Adipocyte (in vitro differentiated cells): ENCODE measurements at regions not wholly inside any gene's neighbourhood (a gene's known extent, or its start where the extent isn't known, plus 50 kb on each side); places are given as distances from the start of the nearest gene placed in this dataset.

Experiments
- DNase-seq: peaks from one replicate; pipeline ENCODE4 v3.0.0-alpha.2; 2015; ENCODE audit warnings: low read depth
- H3K27me3 ChIP-seq: replicated peaks from 2 replicates; pipeline ENCODE4 v1.7.0; 2013; ENCODE audit warnings: mild to moderate bottlenecking, low read length, moderate library complexity; ENCODE audit not compliant: control insufficient read depth, insufficient read depth
- H3K36me3 ChIP-seq: 2 replicates; pipeline ENCODE4 v1.7.0; 2013; ENCODE audit warnings: low read length, mild to moderate bottlenecking, moderate library complexity; ENCODE audit not compliant: control insufficient read depth, insufficient read depth, severe bottlenecking
- H3K4me1 ChIP-seq: 2 replicates; pipeline ENCODE4 v1.7.0; 2013; ENCODE audit warnings: mild to moderate bottlenecking, low read length, moderate library complexity; ENCODE audit not compliant: control insufficient read depth, insufficient read depth
- H3K4me3 ChIP-seq: 2 replicates; pipeline ENCODE4 v1.7.0; 2013; ENCODE audit warnings: mild to moderate bottlenecking, low read length, moderate library complexity
- H3K9ac ChIP-seq: 2 replicates; pipeline ENCODE4 v1.7.0; 2013; ENCODE audit warnings: mild to moderate bottlenecking, low read length, moderate library complexity
- H3K9me3 ChIP-seq: 2 replicates; pipeline ENCODE4 v1.7.0; 2013; ENCODE audit warnings: mild to moderate bottlenecking, low read length, moderate library complexity; ENCODE audit not compliant: control insufficient read depth

DNA sequence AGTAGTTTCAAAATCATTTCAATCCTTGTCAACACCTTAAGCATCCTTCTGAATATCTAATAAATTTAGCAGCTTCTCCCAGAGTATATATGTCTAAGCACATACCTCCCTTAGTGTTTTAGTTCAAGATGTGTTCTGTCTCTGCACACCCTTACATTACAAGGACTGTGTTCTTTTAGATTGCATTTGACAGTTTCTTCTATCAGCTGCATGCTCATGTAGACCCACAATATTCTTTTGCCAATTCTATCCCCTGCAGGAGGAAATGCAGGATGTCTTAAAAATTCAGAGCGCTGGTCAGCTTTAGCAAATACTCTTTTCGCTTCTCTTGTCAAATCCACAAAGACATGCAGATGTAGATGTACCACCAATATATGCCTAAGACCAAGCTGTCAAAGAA is 145.8 kb upstream of the SLC30A5 start:
- no peak overlapping the region for H3K4me3 ChIP-seq
- no peaks in the 10 kb centered on the region for H3K9me3 ChIP-seq
- no peaks in the 10 kb centered on the region for H3K36me3 ChIP-seq
- H3K27me3 ChIP-seq, result peaks cover 18% of the 10 kb centered on the region
- H3K4me1 ChIP-seq, result peaks cover 35% of the 10 kb centered on the region
- no peak overlapping the region for H3K9ac ChIP-seq
- DNase-seq, result no peak

DNA sequence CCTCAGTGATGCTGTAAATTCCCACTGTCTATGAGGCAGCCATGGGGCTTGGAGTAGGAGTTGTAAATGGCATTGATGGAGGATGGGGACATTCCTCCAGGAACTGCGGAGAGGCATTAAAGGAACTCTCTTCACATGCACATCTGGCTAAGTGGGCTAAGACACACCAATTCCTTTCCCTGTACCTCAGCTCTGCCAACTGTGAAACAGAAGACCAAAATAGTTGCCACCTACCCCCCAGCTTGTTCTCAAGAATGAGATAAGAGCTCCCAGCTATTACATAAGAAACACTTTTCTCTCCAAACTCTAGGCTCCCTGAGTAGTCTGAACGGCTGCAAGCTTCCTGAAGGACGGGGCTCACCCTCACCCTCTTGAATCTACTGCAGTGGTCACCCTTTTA is 144.6 kb upstream of the SLC30A5 start:
- DNase-seq, result no peak
- no peak overlapping the region for H3K4me3 ChIP-seq
- H3K4me1 ChIP-seq, result peaks cover 40% of the 10 kb centered on the region
- no peaks in the 10 kb centered on the region for H3K36me3 ChIP-seq
- H3K9me3 ChIP-seq, result no peaks in the 10 kb centered on the region
- no peak overlapping the region for H3K9ac ChIP-seq
- peaks cover 18% of the 10 kb centered on the region for H3K27me3 ChIP-seq

DNA sequence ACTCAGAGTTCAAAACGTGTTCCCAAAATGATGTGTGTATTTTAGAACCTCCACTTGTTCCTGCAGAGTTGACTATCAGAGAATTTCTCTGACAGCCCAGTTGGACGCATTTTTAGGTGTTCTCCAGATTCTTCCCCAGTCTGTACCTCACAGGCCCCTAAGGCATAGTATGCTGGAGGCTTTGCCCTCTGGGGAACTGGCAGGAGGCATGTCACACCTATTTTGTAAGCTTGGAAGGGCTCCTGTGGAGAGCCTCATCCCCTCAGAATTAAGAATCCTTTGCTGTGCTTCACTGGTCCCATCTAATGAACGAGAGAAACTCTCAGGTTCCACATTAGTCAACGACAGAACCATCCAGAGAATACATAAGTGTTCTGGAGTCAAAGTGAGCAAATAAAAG is 144.1 kb upstream of the SLC30A5 start:
- H3K27me3 ChIP-seq, result peaks cover 18% of the 10 kb centered on the region
- H3K36me3 ChIP-seq, result no peaks in the 10 kb centered on the region
- H3K4me1 ChIP-seq, result peaks cover 42% of the 10 kb centered on the region
- H3K4me3 ChIP-seq, result no peak overlapping the region
- no peak overlapping the region for H3K9ac ChIP-seq
- H3K9me3 ChIP-seq, result no peaks in the 10 kb centered on the region
- DNase-seq, result no peak

DNA sequence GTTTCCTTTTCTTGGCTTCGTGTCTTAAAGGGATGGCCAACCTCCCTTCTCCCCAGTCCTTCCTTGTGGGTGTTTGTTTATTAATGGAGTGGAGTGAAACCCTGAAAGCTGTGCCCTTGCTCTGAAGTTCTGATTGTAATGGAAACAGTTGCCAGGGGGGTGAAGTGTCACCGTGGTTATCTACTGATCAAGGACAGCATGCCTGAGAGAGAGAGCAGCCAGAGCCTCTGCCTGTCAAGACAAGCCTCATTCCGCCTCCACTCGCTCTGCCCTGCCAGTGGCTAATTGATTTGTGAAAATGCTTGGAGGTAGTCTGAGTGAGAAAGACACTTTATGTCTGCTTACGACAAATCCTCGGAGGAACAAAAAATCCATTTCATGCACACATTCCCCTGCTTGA is 143.7 kb upstream of the SLC30A5 start:
- no peaks in the 10 kb centered on the region for H3K36me3 ChIP-seq
- no peak overlapping the region for H3K9ac ChIP-seq
- H3K27me3 ChIP-seq, result peaks cover 18% of the 10 kb centered on the region
- DNase-seq, result no peak
- no peak overlapping the region for H3K4me3 ChIP-seq
- H3K9me3 ChIP-seq, result no peaks in the 10 kb centered on the region
- H3K4me1 ChIP-seq, result peaks cover 42% of the 10 kb centered on the region

DNA sequence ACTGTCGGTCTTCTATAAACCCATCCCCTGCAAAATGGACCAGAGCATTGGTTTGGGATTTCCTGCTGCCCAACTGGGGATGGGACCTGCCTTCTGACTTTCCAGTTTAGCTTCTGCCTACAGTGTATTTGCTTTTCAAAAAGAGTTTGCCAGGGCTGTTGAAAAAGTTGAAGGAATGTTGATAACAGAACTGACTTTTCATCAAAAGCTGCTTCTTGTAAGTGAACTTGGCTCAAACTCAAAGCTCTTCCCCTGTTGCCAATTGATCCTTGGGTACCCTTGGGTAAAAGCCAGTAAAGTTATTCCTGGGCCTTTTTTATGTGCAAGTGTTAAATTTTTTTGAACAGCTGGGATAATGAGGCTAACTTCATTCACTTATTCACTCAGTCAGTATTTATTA is 142.9 kb upstream of the SLC30A5 start:
- Histone ChIP-seq H3K4me3 (no peak overlapping the region), H3K9me3 (no peaks in the 10 kb centered on the region), H3K4me1 (peaks cover 42% of the 10 kb centered on the region), H3K27me3 (peaks cover 18% of the 10 kb centered on the region), H3K36me3 (no peaks in the 10 kb centered on the region), H3K9ac (no peak overlapping the region)
- DNase-seq, result no peak

DNA sequence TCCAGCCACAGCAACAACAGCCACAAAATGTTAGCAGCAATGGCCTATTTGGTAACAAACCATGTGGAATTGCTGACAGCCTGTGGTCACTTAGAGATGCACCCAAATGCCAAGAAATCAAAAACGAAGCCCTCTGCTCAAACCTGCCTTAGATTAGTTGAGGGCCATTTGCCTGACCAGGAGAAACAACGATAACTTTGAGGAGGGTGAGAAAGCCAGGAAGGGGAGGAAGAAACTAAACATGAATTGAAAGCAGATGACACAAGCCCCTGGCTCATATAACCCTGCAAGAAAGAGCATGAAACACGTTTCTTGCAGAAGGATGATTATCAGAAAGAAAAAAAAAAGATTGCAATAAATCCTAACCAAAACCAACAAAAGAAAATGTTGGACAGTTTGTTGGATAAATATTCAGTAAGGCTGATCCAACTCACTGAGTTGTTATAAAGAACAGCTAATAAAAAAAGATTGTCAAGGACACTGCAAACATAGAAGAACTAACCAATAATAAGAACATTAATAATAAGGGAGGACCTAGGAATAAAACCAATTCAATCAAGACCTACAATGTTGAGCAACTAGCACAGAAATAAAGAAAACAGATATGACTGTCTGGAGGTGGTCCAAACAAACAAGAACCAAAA is 140.5 kb upstream of the SLC30A5 start:
- Histone ChIP-seq H3K9ac (no peak overlapping the region), H3K4me1 (peaks cover 34% of the 10 kb centered on the region), H3K9me3 (no peaks in the 10 kb centered on the region), H3K4me3 (peak overlapping the region; percentile 12), H3K27me3 (peaks cover 10% of the 10 kb centered on the region), H3K36me3 (no peaks in the 10 kb centered on the region)
- no peak for DNase-seq

DNA sequence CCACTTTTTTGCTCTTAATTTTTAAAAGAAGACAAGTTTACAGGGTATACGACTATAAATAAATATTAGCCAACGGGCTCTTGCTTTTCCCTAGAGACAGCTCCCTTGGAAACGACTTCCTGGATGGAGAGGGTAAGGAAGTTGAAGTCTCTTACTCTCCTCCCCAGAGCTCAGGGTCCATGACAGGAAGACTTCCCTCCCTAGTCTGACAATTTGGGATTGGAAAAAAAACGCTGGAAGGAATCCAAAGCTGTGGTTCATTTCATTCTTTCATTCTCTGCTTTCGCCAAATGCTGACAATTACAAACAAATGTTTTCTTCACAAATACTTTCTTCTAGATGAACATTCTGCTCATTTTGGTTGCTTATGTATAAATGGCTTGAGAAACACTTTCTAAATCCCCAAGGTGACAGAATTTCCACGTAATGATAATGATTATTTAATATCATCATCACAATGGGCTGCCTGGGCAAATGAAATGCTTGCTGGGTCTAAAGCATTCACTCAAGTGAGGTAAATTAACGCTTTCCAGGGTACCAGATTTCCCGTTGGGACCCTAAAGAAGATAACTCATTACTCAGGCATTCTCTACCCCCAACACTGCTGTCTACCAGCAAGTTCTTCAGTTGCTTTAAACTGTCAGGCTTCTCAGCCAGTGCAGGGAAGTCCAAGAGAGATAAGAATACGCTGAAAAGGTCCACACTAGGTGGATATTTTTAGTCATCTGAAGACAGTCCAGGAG is 139.8 kb upstream of the SLC30A5 start:
- peak; percentile 39 for DNase-seq
- Histone ChIP-seq H3K4me3 (peak overlapping the region; percentile 12), H3K9me3 (no peaks in the 10 kb centered on the region), H3K4me1 (peaks cover 34% of the 10 kb centered on the region), H3K9ac (no peak overlapping the region), H3K27me3 (peaks cover 7% of the 10 kb centered on the region), H3K36me3 (no peaks in the 10 kb centered on the region)

DNA sequence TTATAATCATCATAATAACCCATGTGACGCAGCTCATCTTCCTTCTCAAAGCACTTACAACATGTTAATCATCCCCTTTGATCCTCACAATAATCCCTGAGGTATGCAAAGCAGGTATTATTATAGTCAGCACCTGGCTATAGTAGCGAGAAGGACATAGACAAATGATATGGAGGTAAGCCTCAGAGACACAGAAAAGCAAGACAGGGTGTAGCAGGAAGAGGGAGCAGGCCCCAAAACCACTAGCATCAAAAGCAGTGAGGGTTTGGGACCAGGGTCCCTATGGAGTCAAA is 139.2 kb upstream of the SLC30A5 start:
- Histone ChIP-seq H3K9me3 (no peaks in the 10 kb centered on the region), H3K9ac (no peak overlapping the region), H3K4me1 (peaks cover 34% of the 10 kb centered on the region), H3K4me3 (peak overlapping the region; percentile 12), H3K36me3 (no peaks in the 10 kb centered on the region), H3K27me3 (peaks cover 2% of the 10 kb centered on the region)
- no peak for DNase-seq

DNA sequence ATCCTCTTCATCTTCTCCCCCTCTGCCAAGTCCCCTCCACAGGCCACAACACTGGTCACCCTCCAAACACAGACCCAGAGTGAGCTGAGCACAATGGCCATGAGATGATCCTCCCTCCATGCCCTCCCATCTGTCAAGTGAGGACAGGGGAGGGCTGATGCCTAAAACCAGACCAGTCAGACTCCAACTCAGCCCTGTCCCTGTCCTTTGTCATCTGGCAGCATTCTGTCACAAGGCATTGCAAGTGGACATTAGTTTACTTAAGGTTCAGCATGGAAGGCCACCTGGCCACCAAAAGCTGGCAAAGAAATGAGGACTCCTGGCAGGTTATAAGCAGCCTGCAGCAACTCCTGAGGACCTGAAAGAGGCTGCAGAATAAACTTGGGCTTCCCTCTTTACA is 136.2 kb upstream of the SLC30A5 start:
- Histone ChIP-seq H3K4me3 (no peak overlapping the region), H3K9me3 (no peaks in the 10 kb centered on the region), H3K36me3 (no peaks in the 10 kb centered on the region), H3K4me1 (peaks cover 20% of the 10 kb centered on the region), H3K9ac (no peak overlapping the region), H3K27me3 (no peaks in the 10 kb centered on the region)
- no peak for DNase-seq

DNA sequence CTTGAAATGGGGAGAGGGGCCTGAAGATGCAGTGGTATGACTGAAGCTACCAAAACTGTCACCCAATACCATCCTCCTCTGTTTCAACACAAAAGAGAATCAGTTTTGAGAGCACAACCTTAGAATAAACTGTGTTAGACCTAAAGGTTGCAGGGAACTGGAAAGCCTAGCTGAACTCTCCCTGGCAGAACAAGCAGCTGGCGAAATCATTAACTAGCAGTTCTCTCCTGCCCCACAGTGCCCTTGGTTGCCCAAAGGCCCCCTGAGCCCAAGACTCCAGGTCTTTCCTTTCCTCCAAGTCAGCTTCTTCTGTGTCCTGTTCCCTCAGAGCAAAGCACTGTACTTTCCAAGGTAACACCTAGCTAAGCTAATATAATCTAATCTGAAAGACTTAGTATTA is 135.4 kb upstream of the SLC30A5 start:
- Histone ChIP-seq H3K4me3 (no peak overlapping the region), H3K9me3 (no peaks in the 10 kb centered on the region), H3K27me3 (no peaks in the 10 kb centered on the region), H3K4me1 (peaks cover 20% of the 10 kb centered on the region), H3K36me3 (no peaks in the 10 kb centered on the region), H3K9ac (no peak overlapping the region)
- no peak for DNase-seq

DNA sequence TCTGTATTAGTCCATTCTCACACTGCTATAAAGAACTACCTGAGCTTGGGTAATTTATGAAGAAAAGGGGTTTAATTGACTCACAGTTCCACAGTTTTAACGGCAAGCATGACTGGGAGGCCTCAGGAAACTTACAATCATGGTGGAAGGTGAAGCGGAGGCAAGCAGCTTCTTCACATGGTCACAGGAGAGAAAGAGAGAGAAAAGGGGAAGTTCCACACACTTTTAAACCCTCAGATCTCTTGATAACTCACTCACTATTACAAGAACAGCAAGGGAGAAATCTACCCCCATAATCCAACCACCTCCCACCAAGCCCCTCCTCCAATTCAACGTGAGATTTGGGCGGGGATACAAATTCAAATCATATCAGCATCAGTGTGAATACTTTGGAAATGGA is 133.4 kb upstream of the SLC30A5 start:
- no peaks in the 10 kb centered on the region for H3K27me3 ChIP-seq
- H3K36me3 ChIP-seq, result no peaks in the 10 kb centered on the region
- H3K9me3 ChIP-seq, result no peaks in the 10 kb centered on the region
- no peak overlapping the region for H3K4me3 ChIP-seq
- H3K4me1 ChIP-seq, result peaks cover 9% of the 10 kb centered on the region
- no peak for DNase-seq
- H3K9ac ChIP-seq, result no peak overlapping the region

DNA sequence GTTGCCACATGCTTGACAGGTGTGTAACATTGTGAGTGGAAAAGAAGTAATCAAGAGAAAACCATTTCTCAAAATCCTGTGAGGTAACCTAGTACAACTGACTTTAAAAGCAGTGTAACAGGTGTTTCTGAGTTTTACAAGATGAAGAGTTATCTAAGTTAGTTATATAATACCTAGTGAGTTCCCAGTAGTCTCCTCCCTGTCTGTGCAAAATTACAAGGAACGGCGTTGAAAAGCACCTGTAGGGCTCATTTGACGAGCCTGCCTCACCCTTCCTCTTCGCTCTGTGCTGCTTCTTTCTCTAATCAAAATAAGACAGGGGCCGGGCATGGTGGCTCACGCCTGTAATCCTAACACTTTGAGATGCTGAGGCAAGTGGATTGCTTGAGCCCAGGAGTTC is 132.9 kb upstream of the SLC30A5 start:
- Histone ChIP-seq H3K4me1 (peaks cover 9% of the 10 kb centered on the region), H3K27me3 (no peaks in the 10 kb centered on the region), H3K36me3 (no peaks in the 10 kb centered on the region), H3K9ac (no peak overlapping the region), H3K9me3 (no peaks in the 10 kb centered on the region), H3K4me3 (no peak overlapping the region)
- DNase-seq, result no peak
